Activated CD4-positive, alpha-beta T cell treated with anti-CD3 and anti-CD28 coated beads, Interleukin-2, amount 50 U/mL, for 1 hour (primary cell): ENCODE measurements at regions not wholly inside any gene's neighbourhood (a gene's known extent, or its start where the extent isn't known, plus 50 kb on each side); places are given as distances from the start of the nearest gene placed in this dataset.
"Not testable (repeated sequence)": the region's sequence is repeated elsewhere in the genome, so short reads cannot be mapped to it uniquely, and the experiment has no call there.

Experiments
- DNase-seq: peaks from one replicate; pipeline ENCODE4 v3.0.0-alpha.2; 2020

DNA sequence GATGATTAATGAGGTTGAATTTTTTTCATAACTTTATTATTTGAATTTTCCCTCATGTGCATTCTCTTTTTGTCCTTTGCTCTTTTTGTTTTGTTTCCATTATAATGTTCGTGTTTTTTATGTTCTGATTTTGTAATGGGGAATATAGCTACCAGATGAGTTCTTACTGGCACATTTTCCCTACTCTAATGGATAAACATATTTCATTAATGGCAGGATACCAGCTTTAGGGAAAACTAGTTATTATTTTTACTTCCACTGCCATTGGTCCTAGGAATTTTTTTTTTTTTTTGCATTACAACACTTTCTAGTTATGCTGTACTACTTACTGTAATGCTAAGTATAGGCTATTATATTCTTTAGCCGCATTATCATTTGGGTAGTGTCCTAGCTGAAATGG, 286.3 kb downstream of the SPRY1 start:
- DNase-seq: no peak

DNA sequence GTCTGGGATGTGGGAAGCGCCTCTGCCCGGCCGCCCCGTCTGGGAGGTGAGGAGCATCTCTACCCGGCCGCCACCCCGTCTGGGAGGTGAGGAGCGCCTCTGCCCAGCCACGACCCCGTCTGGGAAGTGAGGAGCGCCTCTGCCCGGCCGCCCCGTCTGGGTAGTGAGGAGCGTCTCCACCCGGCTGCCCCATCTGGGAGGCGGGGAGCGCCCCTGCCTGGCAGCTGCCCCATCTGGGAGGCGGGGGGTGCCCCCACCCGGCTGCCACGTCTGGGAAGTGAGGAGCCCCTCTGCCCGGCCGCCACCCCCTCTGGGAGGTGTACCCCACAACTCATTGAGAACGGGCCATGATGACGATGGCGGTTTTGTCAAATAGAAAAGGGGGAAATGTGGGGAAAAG, 288.3 kb downstream of the SPRY1 start:
- not testable (repeated sequence) for DNase-seq

DNA sequence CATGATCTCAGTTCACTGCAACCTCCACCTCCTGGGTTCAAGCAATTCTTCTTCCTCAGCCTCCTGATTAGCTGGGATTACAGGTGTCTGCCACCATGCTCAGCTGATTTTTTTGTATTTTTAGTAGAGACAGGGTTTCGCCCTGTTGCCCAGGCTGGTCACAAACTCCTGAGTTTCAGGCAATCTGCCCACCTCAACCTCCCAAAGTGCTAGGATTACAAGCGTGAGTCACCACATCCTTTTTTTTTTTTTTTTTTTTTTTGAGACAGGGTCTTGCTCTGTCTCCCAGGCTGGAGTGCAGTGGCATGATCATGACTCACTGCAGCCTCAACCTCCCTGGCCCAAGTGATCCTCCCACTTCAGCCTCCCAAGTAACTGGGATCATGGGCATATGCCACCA, 298.9 kb downstream of the SPRY1 start:
- not testable (repeated sequence) for DNase-seq

DNA sequence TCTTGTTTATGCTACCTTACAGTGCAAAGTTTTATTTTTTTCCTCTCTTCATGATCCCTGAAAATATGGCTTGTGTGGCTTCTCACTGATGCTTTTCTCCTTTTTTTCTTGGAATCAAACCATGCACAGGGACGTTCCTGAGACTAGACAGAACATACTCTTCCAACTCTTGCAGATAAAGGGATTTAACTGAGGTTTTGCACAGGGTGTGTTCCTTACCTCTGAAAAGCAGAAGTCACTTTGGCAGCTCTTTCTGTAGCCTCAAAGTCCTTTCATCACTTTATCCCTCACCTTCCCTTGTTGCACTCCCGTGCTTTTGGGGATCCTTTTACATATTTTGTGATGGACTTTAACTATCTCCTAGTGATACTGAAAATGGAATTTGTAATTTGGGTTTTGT, 300.1 kb downstream of the SPRY1 start:
- no peak for DNase-seq

DNA sequence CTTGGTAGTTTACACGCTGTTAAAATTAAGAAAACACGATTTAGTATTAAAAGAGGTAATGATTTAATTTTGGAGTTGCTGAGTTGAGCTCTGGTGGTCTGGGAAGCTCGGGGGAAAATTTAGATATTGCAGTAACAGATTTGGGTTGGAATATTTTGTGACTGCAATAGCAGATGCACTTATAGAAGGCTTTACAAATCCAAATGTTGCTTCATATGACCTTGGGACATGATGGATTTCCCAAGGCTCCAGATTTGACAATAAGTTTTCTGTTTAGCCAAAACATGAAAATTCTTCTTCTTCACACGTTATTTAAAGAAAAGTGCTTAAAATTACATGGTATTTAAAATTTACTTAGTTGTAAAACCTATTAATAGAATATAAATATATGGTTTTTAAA, 302.0 kb downstream of the SPRY1 start:
- DNase-seq: no peak

DNA sequence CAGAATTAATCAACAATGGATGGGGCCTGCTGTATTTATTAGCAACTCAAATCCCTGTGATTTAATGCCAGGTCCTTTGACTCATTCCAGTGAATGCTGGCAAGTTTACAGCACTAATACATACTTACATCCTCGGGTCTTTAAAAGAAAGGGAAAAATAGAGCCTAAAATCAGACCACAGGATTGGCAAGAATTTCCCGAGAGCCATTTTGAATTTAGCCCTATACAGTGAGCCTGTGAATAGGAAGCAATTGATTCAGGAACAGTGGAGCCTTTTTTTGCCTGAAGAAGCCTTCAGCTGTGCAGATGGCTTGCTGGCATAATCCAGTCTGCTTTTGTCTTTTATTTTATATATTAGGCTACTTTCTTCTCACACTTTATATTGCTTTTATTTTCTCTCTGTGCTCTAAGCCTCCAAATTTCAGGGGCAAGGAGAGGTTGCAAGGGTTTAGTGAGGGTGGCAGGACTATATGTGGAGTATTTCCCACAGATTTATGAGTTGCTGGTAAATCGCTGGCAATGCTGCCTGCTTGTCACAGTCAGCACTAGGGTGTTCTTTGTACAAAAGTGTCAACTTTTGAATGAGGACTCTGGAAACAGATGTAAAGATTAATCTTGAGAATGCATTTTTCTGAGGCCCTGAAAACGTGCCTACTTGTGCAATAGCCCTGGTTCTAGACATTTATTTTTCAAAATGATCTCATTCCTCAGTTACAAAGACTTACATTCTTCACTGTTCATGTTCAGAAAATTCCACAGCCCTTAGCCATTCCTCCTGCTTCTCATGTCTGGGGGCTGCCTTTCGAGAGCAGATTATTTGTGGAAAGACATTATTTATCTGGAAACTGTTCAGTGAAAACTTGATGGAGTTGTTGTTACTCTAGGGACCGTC, 303.5 kb downstream of the SPRY1 start:
- DNase-seq: no peak

DNA sequence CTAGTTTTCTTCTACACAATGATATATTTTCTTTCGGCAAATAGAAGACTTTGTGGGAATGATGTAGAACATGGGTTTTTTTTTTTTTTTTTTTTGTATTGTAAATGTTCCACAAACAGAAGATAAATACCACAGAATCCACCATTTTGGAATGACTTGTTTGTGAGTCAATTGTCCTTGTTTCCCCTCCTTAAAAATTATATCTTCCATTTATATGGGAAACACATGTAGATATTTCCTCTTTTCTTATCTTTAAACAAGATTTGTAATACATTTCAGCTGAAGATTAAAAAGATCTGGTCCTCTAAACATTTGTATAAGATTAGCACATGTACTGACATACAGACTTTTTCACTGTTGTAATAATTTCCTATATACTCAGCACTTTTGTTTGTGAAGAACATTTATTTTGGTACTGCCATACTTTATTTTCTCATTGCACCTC, 304.6 kb downstream of the SPRY1 start:
- DNase-seq: no peak

DNA sequence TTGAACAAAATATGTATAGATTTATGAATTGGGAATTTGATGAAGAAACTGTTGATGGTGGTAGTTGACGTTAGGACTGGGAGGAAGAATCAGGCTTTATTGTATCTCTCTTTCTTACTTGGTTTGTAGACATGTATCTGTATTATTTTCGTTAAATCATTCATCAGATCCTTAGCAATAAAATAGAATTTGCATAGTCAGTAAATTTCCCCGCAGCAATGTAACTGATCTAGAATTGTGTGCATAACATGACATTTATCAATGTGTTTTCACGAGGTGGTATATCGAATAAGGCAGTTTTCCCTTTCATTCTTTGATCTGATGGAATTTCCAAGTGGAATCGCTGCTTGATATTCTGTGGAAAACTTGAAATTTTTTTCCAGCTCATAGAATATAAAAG, 308.8 kb downstream of the SPRY1 start:
- DNase-seq: no peak

DNA sequence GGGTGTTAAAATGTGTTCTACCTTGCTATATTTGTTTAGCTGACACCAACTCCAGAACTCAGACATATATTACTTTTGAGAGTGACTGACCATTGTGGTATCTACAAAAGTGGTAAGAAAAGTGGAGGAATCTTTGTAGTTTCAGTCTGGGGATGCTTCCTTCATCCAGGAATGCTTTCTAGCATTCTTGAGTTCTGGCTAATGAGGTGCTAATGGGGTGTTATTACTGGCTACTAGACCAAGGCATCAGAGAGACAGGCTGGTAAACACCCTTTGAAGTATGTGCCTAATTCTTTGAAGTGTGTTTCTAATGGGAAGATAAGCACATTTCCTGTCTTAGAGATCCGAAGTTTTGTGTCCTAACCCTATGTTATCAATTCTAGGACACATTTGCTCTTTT, 310.4 kb downstream of the SPRY1 start:
- DNase-seq: no peak

DNA sequence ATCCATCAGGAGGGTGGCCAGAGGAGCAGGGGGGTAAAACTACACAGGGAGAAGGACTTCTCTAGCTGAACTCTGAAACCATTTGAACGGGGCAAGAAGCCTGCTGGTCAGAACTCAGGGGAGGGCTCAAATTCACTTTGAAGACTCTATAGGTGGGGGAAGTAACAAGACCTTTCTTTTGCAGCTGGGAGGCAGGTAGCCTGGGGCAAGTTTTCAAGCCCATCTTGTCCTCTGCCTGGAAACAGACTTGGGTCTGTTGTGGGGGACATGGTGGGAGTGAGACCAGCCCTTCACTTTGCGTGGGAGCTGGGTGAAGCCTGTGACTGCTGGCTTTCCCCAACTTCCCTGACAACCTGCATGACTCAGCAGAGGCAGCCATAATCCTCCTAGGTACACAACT, 312.3 kb downstream of the SPRY1 start:
- DNase-seq: no peak

DNA sequence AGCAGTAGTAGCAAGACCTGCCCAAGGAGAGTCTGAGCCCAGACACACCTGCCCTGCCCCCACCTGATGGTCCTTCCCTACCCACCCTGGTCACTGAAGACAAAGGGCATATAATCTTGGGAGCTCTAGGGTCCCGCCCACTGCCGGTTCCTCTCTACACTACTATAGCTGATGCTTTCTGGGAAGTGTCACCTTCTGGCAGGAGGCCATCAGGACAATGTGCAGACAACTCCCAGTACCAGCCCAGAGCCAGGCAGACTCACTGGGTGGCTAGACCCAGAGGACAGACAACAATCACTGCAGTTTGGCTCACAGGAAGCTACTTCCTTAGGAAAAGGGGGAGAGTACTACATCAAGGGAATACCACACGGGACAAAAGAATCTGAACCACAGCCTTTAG, 312.7 kb downstream of the SPRY1 start:
- no peak for DNase-seq

DNA sequence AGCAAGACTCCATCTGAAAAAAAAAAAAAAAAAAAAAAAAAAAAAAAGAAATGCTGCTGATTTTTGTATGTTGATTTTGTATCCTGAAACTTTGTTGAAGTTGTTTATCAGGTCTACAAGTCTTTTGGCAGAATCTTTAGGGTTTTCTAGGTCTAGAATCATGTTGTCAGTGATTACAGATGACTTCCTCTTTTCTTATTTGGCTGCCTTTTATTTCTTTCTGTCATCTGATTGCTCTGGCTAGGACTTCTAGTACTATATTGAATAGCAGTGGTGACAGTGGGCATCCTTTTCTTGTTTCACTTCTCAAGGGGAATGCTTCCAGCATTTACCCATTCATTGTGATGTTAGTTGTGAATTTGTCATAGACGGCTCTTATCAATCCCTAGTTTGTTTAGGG, 334.4 kb downstream of the SPRY1 start:
- no peak for DNase-seq

DNA sequence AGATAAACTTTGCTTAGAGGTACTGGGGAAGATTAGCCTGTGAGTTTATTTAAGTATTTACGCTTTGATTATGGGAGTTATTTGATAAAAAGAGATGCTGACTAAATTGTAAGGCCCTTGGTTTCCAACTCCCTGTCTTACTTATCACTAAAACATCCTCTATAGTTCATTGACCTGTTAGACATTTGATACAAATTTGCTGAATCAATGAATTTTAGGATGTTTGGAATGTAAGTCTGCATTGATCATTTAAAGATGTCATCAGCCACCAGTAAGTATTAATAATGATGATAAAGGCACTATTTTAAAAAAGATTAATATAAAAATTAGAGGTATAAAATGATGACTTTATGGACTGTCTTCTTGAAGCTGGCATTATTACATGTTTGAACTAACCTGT, 340.6 kb downstream of the SPRY1 start:
- no peak for DNase-seq

DNA sequence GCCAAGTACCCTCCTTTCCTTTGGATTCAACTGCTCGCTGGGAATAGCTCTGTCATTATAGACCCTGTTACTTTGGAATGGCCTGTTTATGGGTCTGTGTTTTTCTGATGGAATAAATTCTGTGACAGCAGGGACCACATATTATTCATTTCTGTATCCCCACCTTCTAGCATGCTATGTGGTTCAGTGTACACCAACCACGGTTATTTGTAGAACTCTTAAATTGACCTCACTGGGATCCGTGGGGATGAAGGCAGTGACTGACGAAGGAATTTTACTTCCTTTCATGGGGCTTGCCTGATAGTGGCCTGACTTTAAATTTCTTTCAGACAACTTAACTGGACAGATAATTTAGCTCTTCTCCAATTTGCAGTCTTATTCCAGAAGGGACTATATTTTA, 343.2 kb downstream of the SPRY1 start:
- no peak for DNase-seq

DNA sequence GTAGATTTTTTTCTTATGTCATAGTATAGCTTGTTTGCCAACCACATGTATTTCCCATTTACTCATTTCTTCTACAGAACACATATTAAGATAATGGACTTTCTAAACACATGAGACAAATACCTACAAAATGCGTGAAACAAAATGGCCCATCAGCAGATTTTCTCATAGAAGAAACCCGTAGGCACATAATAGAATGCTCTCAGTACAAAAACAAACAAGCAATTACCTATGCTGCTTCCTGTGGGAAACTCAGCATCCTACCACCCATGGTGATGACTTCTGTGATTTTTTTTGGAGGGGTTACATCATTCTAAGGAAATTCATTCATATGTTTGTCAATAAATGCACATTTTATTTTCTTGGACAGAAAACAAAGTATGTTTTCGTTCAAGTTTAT, 343.6 kb downstream of the SPRY1 start:
- DNase-seq: no peak

DNA sequence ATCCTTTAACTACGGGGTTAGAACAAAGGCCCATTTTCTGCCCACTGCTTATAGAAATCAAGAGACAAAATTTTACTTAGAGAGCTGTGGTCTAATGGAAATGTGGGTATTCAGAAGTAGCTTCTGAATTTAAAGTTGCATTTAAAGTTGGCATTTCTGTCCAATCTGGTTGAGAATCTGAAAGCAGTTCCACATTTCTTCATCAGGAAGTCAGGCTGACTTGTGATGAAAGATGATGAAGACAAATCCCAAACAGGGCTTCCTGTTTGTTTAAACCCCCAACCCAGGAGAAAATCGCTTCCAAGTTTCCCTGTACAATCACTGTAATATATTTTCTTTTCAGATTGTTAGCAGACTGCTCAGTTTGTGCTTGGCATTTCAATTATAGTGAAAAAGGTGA, 345.3 kb downstream of the SPRY1 start:
- no peak for DNase-seq

DNA sequence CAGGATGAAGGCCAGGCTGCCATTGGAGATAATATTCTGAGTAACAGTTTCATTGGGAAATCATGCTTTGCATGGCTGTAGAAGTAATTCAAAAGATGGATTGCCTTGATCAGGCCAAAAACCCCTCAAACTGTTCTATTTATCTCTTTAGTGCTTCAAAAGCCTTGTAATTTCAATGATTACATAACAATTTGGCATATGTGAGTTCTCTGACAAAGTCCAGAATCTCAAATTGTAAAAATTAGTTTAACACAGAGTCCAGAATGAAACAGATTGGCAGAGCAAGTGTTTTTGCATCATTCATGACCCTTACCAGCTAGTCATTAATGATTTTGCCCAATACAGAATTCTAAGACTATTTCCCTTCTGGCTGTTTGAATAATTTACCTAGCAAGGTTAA, 347.3 kb downstream of the SPRY1 start:
- DNase-seq: no peak

DNA sequence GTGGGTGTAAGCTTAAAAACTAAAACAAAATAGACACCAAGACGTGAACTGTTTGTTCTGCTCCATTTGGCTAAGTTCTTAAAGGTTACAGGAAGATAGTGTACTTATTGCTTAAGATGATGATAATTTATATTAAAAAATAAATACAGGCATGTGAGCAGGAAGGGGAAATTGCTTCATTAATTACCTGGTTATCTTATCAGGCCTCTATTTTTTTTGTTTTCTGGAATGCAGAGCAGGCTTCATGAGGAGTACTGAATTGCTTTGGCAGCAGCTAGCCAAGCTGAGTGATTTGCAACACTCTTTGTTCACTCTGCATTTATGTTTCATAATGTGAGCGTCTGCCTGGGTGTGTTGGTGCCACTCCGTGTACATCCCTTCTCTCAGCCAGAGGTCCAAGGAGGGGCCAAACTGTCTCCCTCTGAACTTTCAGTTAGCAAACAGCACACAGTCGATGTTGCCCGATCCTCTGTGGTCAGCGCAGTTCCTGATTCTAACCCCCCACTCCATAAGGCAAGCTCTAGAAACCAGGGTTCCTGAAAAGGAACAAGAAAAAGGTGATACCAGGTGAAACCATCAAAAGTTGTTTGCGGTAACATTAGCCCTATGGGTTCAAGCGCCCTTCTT, 348.2 kb downstream of the SPRY1 start:
- no peak for DNase-seq

DNA sequence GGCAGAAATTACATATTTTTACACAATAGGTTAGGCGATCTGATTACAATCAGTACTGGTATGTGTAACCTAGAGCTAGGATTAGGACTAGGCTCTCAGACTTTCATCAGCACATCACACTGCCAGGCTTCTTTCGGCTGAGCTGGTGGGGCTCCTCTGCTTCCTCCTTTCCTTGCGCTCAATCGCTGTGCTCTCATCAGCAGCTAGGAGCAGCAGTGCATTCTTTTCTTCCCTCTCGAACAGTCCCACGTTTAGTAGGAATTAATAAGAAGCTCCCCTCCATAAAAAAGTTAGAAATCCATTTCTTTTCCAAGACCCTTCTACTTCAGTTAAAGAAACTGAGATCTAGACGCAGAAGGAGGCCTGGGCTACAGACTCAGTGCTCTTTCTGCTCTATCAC, 350.4 kb downstream of the SPRY1 start:
- no peak for DNase-seq

DNA sequence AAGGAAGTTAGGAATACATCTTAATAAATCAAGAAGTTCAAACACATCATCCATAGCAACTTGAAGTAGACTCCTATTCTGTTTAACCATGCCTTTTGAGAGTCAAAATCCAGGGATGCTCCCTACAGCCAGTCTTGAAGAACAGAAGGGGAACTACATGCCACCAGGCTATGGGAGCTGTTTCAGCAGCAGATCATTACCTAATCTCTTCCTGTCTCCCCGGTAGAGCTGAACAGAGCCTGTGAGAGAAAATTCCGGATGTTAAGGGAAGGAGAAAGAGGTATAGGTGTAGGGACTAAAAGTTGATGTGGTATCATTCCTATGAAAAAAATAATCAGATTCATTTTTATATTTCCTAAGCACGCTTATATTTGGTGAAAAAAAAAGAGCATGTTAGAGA, 352.2 kb downstream of the SPRY1 start:
- DNase-seq: no peak

DNA sequence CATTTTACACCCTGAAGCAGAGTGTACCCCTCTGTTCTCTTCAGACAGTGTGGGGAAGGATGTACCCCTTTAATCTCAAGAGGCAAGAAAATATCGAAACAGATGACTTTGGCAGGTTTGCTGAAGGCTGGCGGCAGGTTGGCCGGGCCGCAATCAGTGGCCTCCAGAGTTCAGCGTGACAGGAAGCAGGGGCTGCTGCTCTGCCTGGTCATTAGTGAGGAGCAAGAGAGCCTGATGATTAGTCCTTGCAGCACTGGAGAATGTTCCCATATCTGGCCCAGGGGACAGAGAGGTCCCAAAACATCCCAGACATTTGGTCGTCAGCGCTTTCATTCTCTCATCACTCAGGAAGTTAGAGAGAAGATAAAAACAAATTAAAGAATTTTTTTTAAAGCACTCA, 352.8 kb downstream of the SPRY1 start:
- DNase-seq: no peak

DNA sequence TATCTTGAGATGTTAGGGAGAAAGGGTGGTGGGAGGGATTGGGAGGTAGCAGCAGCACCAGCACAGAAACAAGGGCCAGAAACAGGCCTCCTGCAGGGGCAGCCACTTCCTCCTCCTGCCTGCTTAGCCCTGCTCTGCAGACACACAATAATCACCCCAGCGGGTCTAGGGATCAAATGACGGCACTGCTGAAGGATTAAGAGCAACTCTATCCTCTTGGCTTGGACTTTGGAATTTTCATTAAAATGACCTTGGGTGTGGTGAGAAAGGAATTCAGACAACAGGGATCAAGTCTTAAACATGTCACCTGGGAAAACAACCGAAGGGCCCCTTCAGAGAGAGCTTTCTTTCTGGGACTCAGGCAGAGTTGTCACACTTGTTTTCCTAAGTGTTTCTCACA, 353.4 kb downstream of the SPRY1 start:
- DNase-seq: no peak

DNA sequence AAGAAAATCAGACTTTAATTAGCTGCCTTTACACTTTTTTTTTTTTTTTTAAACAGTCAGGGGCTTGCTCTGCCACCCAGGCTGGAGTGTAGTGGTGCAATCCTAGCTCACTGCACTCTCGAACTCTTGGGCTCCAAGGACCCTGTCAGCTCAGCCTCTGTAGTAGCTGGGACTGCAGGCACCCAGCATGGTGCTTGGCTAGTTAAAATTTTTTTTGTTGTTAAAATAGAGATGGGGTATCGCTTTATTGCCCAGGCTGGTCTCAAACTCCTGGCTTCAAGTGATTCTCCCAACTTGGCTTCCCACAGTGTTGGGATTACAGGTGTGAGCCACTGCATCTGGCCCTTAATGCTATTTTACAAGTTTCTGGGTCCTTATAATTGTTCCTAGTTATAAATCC, 359.1 kb downstream of the SPRY1 start:
- no peak for DNase-seq

DNA sequence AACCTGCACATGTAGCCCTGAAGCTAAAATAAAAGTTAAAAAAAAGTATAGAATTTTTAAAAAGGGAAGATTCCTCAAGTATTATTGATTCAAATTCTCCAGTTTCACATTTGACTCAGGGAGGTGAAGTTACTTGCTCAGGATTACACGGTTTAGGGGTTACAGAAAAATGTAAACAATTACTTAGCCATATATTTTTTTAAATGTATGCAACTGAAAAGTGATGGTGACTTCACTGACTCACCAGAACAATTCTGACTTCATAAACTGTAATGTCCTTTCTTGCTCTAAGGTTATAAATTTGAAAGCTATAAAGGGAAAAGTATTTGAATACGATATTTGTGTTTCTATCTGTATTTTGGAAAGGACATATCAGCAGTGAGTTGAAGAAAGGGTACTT, 371.2 kb downstream of the SPRY1 start:
- no peak for DNase-seq

DNA sequence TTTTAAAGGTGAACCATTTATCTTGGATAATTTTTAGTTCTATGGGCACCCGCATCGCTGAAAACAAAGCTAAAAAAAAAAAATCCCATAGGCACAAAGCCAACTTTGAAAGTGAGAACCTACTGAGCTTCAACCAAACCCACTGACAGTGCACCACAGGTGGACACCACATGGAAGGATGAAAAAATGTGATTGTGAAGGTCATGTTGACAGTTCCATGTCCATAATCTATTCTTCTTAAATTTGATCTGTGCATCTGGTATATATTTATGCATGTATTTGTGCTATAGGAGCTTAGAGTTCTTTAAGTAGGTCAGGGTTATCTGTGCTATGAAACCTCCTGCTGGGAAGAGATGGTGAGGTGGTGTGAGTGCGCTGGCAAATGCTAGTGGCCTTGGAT, 374.3 kb downstream of the SPRY1 start:
- no peak for DNase-seq
